ENCODE measurements at regions not wholly inside any gene's neighbourhood (a gene's known extent, or its start where the extent isn't known, plus 50 kb on each side); places are given as distances from the start of the nearest gene placed in this dataset.

DNA sequence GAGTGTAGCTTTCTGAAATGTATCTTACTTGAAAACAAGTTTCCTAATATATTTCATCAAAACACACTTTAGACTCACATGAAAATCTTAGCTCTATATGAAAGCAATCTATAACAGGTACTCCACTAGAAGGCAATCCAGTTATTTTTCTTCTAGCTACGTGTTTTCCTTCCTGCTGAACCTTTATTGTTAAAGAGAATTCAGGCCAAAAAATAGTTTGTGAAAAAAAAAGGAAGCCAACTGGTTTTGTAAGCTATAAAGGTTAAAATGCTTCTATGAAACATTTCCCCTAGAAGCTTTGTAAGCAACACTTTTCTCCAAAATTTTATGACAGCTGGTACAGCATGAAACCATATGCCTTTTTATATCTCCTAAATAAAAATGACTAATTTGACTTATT is 304.7 kb upstream of the DIAPH2 start:
- TF ChIP-seq, protein P1, sequence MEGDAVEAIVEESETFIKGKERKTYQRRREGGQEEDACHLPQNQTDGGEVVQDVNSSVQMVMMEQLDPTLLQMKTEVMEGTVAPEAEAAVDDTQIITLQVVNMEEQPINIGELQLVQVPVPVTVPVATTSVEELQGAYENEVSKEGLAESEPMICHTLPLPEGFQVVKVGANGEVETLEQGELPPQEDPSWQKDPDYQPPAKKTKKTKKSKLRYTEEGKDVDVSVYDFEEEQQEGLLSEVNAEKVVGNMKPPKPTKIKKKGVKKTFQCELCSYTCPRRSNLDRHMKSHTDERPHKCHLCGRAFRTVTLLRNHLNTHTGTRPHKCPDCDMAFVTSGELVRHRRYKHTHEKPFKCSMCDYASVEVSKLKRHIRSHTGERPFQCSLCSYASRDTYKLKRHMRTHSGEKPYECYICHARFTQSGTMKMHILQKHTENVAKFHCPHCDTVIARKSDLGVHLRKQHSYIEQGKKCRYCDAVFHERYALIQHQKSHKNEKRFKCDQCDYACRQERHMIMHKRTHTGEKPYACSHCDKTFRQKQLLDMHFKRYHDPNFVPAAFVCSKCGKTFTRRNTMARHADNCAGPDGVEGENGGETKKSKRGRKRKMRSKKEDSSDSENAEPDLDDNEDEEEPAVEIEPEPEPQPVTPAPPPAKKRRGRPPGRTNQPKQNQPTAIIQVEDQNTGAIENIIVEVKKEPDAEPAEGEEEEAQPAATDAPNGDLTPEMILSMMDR (IDR thresholded peaks at IDR 0.05): no peak
- intact Hi-C loops (cut with micrococcal nuclease): no loop called here
- no peak overlapping the region for H3K27ac ChIP-seq (ENCODE audit: low read depth in 1 of 2, low read length in 2 of 2)
- WGBS (ENCODE audit: insufficient coverage): no CpG with 5 or more reads among the region's 1 CpG
- no peaks in the 10 kb centered on the region for H3K4me1 Mint-ChIP-seq
- no peaks in the 10 kb centered on the region for H3K36me3 ChIP-seq (replicated peaks in 1 of 2; ENCODE audit: control insufficient read depth in 1 of 2, insufficient read depth in 2 of 2, low read length in 2 of 2)
- H3K27me3 Mint-ChIP-seq (ENCODE audit: low read depth in 3 of 3): peaks cover 0 to 2% (median 0%) of the 10 kb centered on the region in 3 donors
- no peaks in the 10 kb centered on the region for H3K9me3 ChIP-seq (replicated peaks in 1 of 2; ENCODE audit: control insufficient read depth in 1 of 2, insufficient read depth in 1 of 2, low read length in 2 of 2)
- H3K27ac Mint-ChIP-seq: no peak overlapping the region
- H3K36me3 Mint-ChIP-seq: no peaks in the 10 kb centered on the region
- H3K9ac ChIP-seq (ENCODE audit: insufficient read depth, low read length, poor library complexity, severe bottlenecking): no peak overlapping the region
- H2AFZ ChIP-seq (ENCODE audit: insufficient read depth, low read depth, low read length, poor library complexity, severe bottlenecking): no peak overlapping the region
- no peak overlapping the region for H3K4me3 ChIP-seq (replicated peaks in 1 of 3; ENCODE audit: low read depth in 2 of 3, low read length in 3 of 3)
- H3K9me3 Mint-ChIP-seq: peaks cover 0 to 3% (median 0%) of the 10 kb centered on the region in 7 donors
- H3K79me2 ChIP-seq (ENCODE audit: insufficient read depth, low read length): no peaks in the 10 kb centered on the region
- no peaks in the 10 kb centered on the region for H3K4me1 ChIP-seq (ENCODE audit: control insufficient read depth in 1 of 2, insufficient read depth in 2 of 2, low read length in 2 of 2)
- H3K4me3 Mint-ChIP-seq: no peak overlapping the region
- H3K27me3 ChIP-seq (ENCODE audit: control insufficient read depth in 2 of 2, insufficient read depth in 2 of 2, low read length in 2 of 2): no peaks in the 10 kb centered on the region
- no peak overlapping the region for H3K4me2 ChIP-seq (replicated peaks; ENCODE audit: extremely low read depth, low read length, poor library complexity, severe bottlenecking)
- H4K20me1 ChIP-seq (ENCODE audit: insufficient read depth, low read length): no peaks in the 10 kb centered on the region
- no peak for DNase-seq

DNA sequence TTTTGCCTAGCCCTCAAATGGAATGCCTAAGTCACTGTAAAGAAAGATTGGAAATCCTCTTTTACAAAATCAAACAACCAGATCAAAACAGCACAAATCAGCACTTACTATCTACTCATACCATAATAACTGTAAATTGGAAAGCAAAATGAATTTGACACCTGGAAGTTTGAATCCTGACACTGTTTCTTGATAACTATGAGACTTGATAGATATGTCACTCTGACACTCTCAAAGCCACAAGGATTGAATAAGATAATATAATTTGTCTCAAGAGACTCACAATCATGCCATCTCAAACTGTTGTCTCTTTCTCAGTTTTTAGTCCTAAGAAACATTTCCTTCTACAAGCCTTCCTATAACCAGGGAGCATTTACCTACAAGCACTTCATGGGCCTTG is 302.6 kb upstream of the DIAPH2 start:
- TF ChIP-seq, protein P1 (IDR thresholded peaks at IDR 0.05): no peak
- no peaks in the 10 kb centered on the region for H3K4me1 Mint-ChIP-seq
- H4K20me1 ChIP-seq (ENCODE audit: insufficient read depth, low read length): no peaks in the 10 kb centered on the region
- H3K4me1 ChIP-seq (ENCODE audit: control insufficient read depth in 1 of 2, insufficient read depth in 2 of 2, low read length in 2 of 2): no peaks in the 10 kb centered on the region
- H3K79me2 ChIP-seq (ENCODE audit: insufficient read depth, low read length): no peaks in the 10 kb centered on the region
- peaks cover 0 to 2% (median 0%) of the 10 kb centered on the region in 3 donors for H3K27me3 Mint-ChIP-seq (ENCODE audit: low read depth in 3 of 3)
- no peak overlapping the region for H3K27ac ChIP-seq (ENCODE audit: low read depth in 1 of 2, low read length in 2 of 2)
- peaks cover 0 to 3% (median 0%) of the 10 kb centered on the region in 7 donors for H3K9me3 Mint-ChIP-seq
- no peak overlapping the region for H2AFZ ChIP-seq (ENCODE audit: insufficient read depth, low read depth, low read length, poor library complexity, severe bottlenecking)
- H3K9me3 ChIP-seq (replicated peaks in 1 of 2; ENCODE audit: control insufficient read depth in 1 of 2, insufficient read depth in 1 of 2, low read length in 2 of 2): no peaks in the 10 kb centered on the region
- H3K27ac Mint-ChIP-seq: no peak overlapping the region
- no peak overlapping the region for H3K4me2 ChIP-seq (replicated peaks; ENCODE audit: extremely low read depth, low read length, poor library complexity, severe bottlenecking)
- intact Hi-C loops (cut with micrococcal nuclease): no loop called here
- no peaks in the 10 kb centered on the region for H3K36me3 Mint-ChIP-seq
- H3K4me3 Mint-ChIP-seq: no peak overlapping the region
- H3K27me3 ChIP-seq (ENCODE audit: control insufficient read depth in 2 of 2, insufficient read depth in 2 of 2, low read length in 2 of 2): no peaks in the 10 kb centered on the region
- no peak overlapping the region for H3K4me3 ChIP-seq (replicated peaks in 1 of 3; ENCODE audit: low read depth in 2 of 3, low read length in 3 of 3)
- no peak for DNase-seq
- H3K9ac ChIP-seq (ENCODE audit: insufficient read depth, low read length, poor library complexity, severe bottlenecking): no peak overlapping the region
- H3K36me3 ChIP-seq (replicated peaks in 1 of 2; ENCODE audit: control insufficient read depth in 1 of 2, insufficient read depth in 2 of 2, low read length in 2 of 2): no peaks in the 10 kb centered on the region

Measured in CD14-positive monocyte (primary cell).